Osteoblast (primary cell): ENCODE measurements at regions not wholly inside any gene's neighbourhood (a gene's known extent, or its start where the extent isn't known, plus 50 kb on each side); places are given as distances from the start of the nearest gene placed in this dataset.

Experiments
- DNase-seq: peaks from one replicate; pipeline ENCODE4 v3.0.0; 2011; ENCODE audit warnings: low spot score, mixed read lengths; ENCODE audit not compliant: insufficient read length; ENCODE audit errors: missing footprints
- H2AFZ ChIP-seq: 2 replicates; pipeline ENCODE4 v1.6.0; 2011; ENCODE audit warnings: mild to moderate bottlenecking, low read length
- H3K27ac ChIP-seq: 2 replicates; pipeline ENCODE4 v1.5.1; 2011; ENCODE audit warnings: mild to moderate bottlenecking, low read depth, low read length, moderate library complexity
- H3K27me3 ChIP-seq: 2 replicates; pipeline ENCODE4 v1.6.0; 2012; ENCODE audit warnings: mild to moderate bottlenecking, control low read depth, inconsistent platforms, low read length, moderate library complexity; ENCODE audit not compliant: insufficient read depth
- H3K36me3 ChIP-seq: 2 replicates; pipeline ENCODE4 v1.5.1; 2011; ENCODE audit warnings: mild to moderate bottlenecking, low read length, control low read depth, moderate library complexity; ENCODE audit not compliant: insufficient read depth
- H3K4me1 ChIP-seq: 2 replicates; pipeline ENCODE4 v1.5.1; 2011; ENCODE audit warnings: mild to moderate bottlenecking, low read length, control low read depth, moderate library complexity; ENCODE audit not compliant: insufficient read depth
- H3K4me2 ChIP-seq: 2 replicates; pipeline ENCODE4 v1.6.0; 2011; ENCODE audit warnings: mild to moderate bottlenecking, low read length; ENCODE audit not compliant: insufficient read depth
- H3K4me3 ChIP-seq: fragments of 200-600 bp; sonication (generic); 3 replicates; pipeline ENCODE4 v1.5.1; 2012; ENCODE audit warnings: mild to moderate bottlenecking, low read length, inconsistent platforms; ENCODE audit not compliant: insufficient read depth
- H3K79me2 ChIP-seq: 2 replicates; pipeline ENCODE4 v1.6.0; 2012; ENCODE audit warnings: mild to moderate bottlenecking, low read length, control low read depth, inconsistent platforms; ENCODE audit not compliant: insufficient read depth
- H3K9me3 ChIP-seq: 2 replicates; pipeline ENCODE4 v1.5.1; 2011; ENCODE audit warnings: low read depth, low read length, control low read depth
- H4K20me1 ChIP-seq: 2 replicates; pipeline ENCODE4 v1.6.0; 2012; ENCODE audit warnings: mild to moderate bottlenecking, low read length, control low read depth; ENCODE audit not compliant: insufficient read depth
- CTCF ChIP-seq: IDR thresholded peaks from 2 replicates; pipeline ENCODE4 v1.5.1; 2011; ENCODE audit warnings: mild to moderate bottlenecking, low read depth, low read length, moderate library complexity; ENCODE audit errors: extremely low read depth

- no peak overlapping the region for H3K4me3 ChIP-seq
- H2AFZ ChIP-seq: no peak overlapping the region
- H3K79me2 ChIP-seq: no peaks in the 10 kb centered on the region
- no peaks in the 10 kb centered on the region for H3K4me1 ChIP-seq
- H3K9me3 ChIP-seq: no peaks in the 10 kb centered on the region
- no peaks in the 10 kb centered on the region for H4K20me1 ChIP-seq
- no peak overlapping the region for H3K4me2 ChIP-seq
- DNase-seq: no peak
- H3K36me3 ChIP-seq: no peaks in the 10 kb centered on the region
- no peaks in the 10 kb centered on the region for H3K27me3 ChIP-seq
- TF ChIP-seq CTCF: no peak
- no peak overlapping the region for H3K27ac ChIP-seq
Observed at GRCh38 chr11:116424615-116425261, 348.0 kb downstream of the BUD13 start.

GRCh38 chr11:116422956-116423600 lies 349.7 kb downstream of the BUD13 start:
- H3K27ac ChIP-seq: no peak overlapping the region
- no peak for DNase-seq
- TF ChIP-seq CTCF: no peak

GRCh38 chr11:116422556-116422955 lies 350.2 kb downstream of the BUD13 start:
- Histone ChIP-seq H3K4me3 (no peak overlapping the region), H2AFZ (no peak overlapping the region), H3K27ac (no peak overlapping the region), H3K4me2 (no peak overlapping the region), H3K36me3 (no peaks in the 10 kb centered on the region), H3K4me1 (no peaks in the 10 kb centered on the region), H3K9me3 (no peaks in the 10 kb centered on the region), H3K27me3 (no peaks in the 10 kb centered on the region), H3K79me2 (no peaks in the 10 kb centered on the region), H4K20me1 (no peaks in the 10 kb centered on the region)
- TF ChIP-seq CTCF: no peak
- DNase-seq: no peak

More at GRCh38 chr11:116422956-116423600, 349.7 kb downstream of the BUD13 start:
- Histone ChIP-seq H3K36me3 (no peaks in the 10 kb centered on the region), H2AFZ (no peak overlapping the region), H4K20me1 (no peaks in the 10 kb centered on the region), H3K79me2 (no peaks in the 10 kb centered on the region), H3K27me3 (no peaks in the 10 kb centered on the region), H3K4me3 (no peak overlapping the region), H3K4me2 (no peak overlapping the region), H3K9me3 (no peaks in the 10 kb centered on the region), H3K4me1 (no peaks in the 10 kb centered on the region)

- no peaks in the 10 kb centered on the region for H3K27me3 ChIP-seq
- no peak for DNase-seq
- no peak for TF ChIP-seq CTCF
- H2AFZ ChIP-seq: no peak overlapping the region
- no peak overlapping the region for H3K4me3 ChIP-seq
- H4K20me1 ChIP-seq: no peaks in the 10 kb centered on the region
- H3K36me3 ChIP-seq: no peaks in the 10 kb centered on the region
- no peaks in the 10 kb centered on the region for H3K4me1 ChIP-seq
- H3K4me2 ChIP-seq: no peak overlapping the region
- no peaks in the 10 kb centered on the region for H3K79me2 ChIP-seq
- H3K9me3 ChIP-seq: no peaks in the 10 kb centered on the region
- no peak overlapping the region for H3K27ac ChIP-seq
Observed at GRCh38 chr11:116421529-116422185, 351.1 kb downstream of the BUD13 start.
